Activated CD4-positive, alpha-beta T cell treated with anti-CD3 and anti-CD28 coated beads for 36 hours (primary cell): ENCODE measurements at regions not wholly inside any gene's neighbourhood (a gene's known extent, or its start where the extent isn't known, plus 50 kb on each side); places are given as distances from the start of the nearest gene placed in this dataset.
"Not testable (repeated sequence)": the region's sequence is repeated elsewhere in the genome, so short reads cannot be mapped to it uniquely, and the experiment has no call there.

Experiments
- ATAC-seq: fragments of 200-7000 bp; cut with Tn5 transposase; one replicate; pipeline ENCODE4 v1.10.0; 2021; ENCODE audit warnings: mild to moderate bottlenecking, moderate library complexity
- CTCF ChIA-PET: fragments of 350-600 bp; sonication (Branson Sonifier 250); formaldehyde crosslinking; loops from one replicate; lab custom pipeline; 2021; ENCODE audit warnings: antibody characterized with exemption; lab: Charles Lee
- POLR2A ChIA-PET: fragments of 350-600 bp; sonication (Branson Sonifier 250); formaldehyde crosslinking; loops from one replicate; lab custom pipeline; 2021; ENCODE audit warnings: antibody characterized with exemption, inconsistent platforms; lab: Charles Lee
- DNase-seq: peaks from one replicate; pipeline ENCODE4 v3.0.0-alpha.2; 2020
- H3K27ac Mint-ChIP-seq: one replicate; pipeline ENCODE4 v1.8.0; 2021; ENCODE audit warnings: mixed read lengths
- H3K27me3 Mint-ChIP-seq: one replicate; pipeline ENCODE4 v1.8.0; 2021; ENCODE audit warnings: mixed read lengths
- H3K36me3 Mint-ChIP-seq: one replicate; pipeline ENCODE4 v1.8.0; 2021; ENCODE audit warnings: low read depth, mixed read lengths
- H3K4me1 Mint-ChIP-seq: one replicate; pipeline ENCODE4 v1.8.0; 2021; ENCODE audit warnings: mixed read lengths
- H3K4me3 Mint-ChIP-seq: one replicate; pipeline ENCODE4 v1.8.0; 2021; ENCODE audit warnings: mild to moderate bottlenecking, moderate library complexity, mixed read lengths
- H3K9me3 Mint-ChIP-seq: one replicate; pipeline ENCODE4 v1.8.0; 2021; ENCODE audit warnings: low read depth, mixed read lengths
- intact Hi-C, 2 experiments: fragments of 100-400 bp; cut with DNase I in 1 of 2; cut with micrococcal nuclease in 1 of 2; formaldehyde crosslinking; loops; one replicate each; pipeline versions ENCODE4 v1.14.2 to v1.15.1; 2022 to 2024; cut with DNase I, micrococcal nuclease

DNA sequence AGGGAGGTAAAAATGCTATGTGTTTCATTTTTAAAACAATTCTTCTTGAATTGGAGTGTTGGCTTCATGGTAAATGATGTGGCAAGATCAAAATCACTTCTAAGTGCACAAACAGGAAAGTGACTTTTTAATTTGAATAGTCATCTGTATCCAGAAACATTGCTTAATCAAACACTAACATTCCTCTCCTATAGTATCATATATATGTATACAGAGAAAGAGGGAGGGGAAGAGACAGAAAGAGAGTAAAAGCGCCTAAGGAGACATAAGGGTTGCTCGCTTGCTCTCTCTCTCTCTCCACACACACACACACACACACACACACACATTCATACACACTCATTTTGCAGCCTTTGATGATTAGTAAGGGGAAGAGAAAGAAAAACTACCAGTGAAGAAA, 95.4 kb upstream of the PRDM9 start:
- intact Hi-C loops: no loop called here
- Mint-ChIP-seq H3K4me3 (no peak overlapping the region), H3K27ac (no peak overlapping the region), H3K27me3 (no peaks in the 10 kb centered on the region), H3K9me3 (peaks cover 14% of the 10 kb centered on the region), H3K4me1 (no peaks in the 10 kb centered on the region), H3K36me3 (no peaks in the 10 kb centered on the region)
- ATAC-seq (no peak), DNase-seq (no peak)
- POLR2A ChIA-PET: no interaction called here
- CTCF ChIA-PET: no interaction called here

DNA sequence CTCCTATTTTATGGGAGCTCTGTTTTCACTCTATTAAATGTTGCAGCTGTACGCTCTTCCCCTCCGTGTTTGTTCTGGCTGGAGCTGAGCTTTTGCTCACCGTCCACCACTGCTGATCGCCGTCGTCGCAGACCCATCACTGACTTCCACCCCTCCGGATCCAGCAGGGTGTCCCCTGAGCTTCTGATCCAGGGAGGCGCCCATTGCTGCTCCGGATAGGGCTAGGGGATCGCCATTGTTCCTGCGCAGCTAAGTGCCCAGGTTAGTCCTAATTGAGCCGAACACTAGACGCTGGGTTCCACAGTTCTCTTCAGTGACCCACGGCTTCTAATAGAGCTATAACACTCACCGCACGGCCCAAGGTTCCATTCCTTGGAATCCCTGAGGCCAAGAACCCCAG, 96.2 kb upstream of the PRDM9 start:
- POLR2A ChIA-PET: no interaction called here
- no peak overlapping the region for H3K4me3 Mint-ChIP-seq
- no peaks in the 10 kb centered on the region for H3K27me3 Mint-ChIP-seq
- no peaks in the 10 kb centered on the region for H3K4me1 Mint-ChIP-seq
- CTCF ChIA-PET: no interaction called here
- DNase-seq (no peak), ATAC-seq (no peak)
- no peak overlapping the region for H3K27ac Mint-ChIP-seq
- peaks cover 13% of the 10 kb centered on the region for H3K9me3 Mint-ChIP-seq
- no peaks in the 10 kb centered on the region for H3K36me3 Mint-ChIP-seq
- intact Hi-C loops: no loop called here

DNA sequence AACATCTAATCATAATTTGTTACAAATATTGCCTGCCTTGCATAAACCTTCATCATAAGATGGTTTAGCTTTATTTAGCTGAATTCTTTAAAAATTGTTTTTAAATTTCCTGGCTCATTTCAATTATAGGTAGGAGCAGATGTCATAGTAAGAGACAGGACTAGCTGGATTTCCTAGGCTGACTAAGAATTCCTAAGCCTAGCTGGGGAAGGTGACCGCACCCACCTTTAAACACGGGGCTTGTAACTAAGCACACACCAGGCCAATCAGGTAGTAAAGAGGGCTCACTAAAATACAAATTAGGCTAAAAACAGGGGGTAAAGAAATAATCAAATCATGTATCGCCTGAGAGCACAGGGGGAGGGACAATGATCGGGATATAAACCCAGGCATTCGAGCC, 96.6 kb upstream of the PRDM9 start:
- H3K27me3 Mint-ChIP-seq, H3K9me3 Mint-ChIP-seq, POLR2A ChIA-PET, CTCF ChIA-PET, H3K27ac Mint-ChIP-seq, ATAC-seq, H3K36me3 Mint-ChIP-seq, DNase-seq, H3K4me3 Mint-ChIP-seq, H3K4me1 Mint-ChIP-seq, intact Hi-C loops: not testable (repeated sequence)

DNA sequence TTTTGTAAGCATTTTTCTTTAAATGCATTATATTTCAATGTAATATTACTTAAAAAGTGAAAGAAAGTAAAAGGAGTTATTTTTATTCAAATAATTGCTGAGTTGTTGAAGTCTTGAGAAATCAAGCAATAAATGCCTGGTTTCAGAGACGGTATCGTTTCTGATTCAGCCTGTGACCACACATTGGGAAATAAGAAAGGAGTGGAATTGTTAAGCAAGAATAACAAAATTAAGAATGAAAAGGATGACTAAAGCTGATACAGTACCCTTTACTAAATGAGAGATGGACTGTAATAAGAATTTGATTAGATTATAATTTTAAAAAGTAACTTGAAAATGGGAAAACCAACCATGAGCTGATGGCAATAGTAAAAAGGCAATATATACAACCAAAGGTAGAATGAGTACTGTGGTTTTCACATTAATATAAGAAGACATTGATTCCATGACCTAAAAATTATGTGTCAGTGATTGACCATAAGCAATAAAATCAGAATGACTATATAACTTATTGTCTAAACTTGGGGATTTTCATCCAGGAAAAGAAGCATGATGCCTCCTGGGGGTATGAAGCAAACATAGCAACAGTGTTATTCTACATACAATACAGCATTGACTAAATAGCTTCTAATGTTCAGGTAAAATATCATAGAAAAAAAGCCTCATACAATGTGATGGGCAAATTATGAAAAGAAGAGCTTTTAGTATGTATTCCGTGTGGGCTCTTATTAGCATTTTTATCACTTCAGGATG, 101.9 kb upstream of the PRDM9 start:
- peaks cover 4% of the 10 kb centered on the region for H3K9me3 Mint-ChIP-seq
- H3K27me3 Mint-ChIP-seq: no peaks in the 10 kb centered on the region
- no peak overlapping the region for H3K4me3 Mint-ChIP-seq
- ChIA-PET CTCF (interaction anchor here (0.7 kb wide), 1 partner anchor 28 kb away, joined by 4 read pairs; no protein-coding TSS in a partner anchor), POLR2A (no interaction called here)
- intact Hi-C loops: no loop called here
- DNase-seq: no peak
- H3K4me1 Mint-ChIP-seq: no peaks in the 10 kb centered on the region
- no peaks in the 10 kb centered on the region for H3K36me3 Mint-ChIP-seq
- no peak overlapping the region for H3K27ac Mint-ChIP-seq
- no peak for ATAC-seq

DNA sequence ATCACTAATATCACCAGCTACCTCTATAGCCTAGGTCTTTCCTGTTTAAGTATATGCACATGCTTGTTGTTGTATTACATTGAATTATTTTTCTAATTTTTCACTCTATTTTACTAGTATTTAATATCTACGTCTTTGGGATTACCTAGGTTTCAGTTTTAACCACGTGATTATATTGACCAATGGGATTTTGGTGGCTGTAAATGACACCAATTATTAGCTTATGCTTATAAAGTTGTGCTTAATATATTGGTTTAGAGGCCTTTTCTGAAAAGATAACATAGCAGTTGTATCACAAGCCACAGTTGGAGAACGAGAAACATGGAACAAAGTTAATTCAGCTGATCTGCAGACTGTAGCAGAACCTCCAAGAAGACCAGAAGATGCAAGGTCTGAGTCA, 104.8 kb upstream of the PRDM9 start:
- peaks cover 4% of the 10 kb centered on the region for H3K9me3 Mint-ChIP-seq
- no peaks in the 10 kb centered on the region for H3K4me1 Mint-ChIP-seq
- H3K27ac Mint-ChIP-seq: no peak overlapping the region
- H3K4me3 Mint-ChIP-seq: no peak overlapping the region
- CTCF ChIA-PET: no interaction called here
- H3K27me3 Mint-ChIP-seq: no peaks in the 10 kb centered on the region
- POLR2A ChIA-PET: no interaction called here
- ATAC-seq (no peak), DNase-seq (no peak)
- H3K36me3 Mint-ChIP-seq: no peaks in the 10 kb centered on the region
- intact Hi-C loops: no loop called here

DNA sequence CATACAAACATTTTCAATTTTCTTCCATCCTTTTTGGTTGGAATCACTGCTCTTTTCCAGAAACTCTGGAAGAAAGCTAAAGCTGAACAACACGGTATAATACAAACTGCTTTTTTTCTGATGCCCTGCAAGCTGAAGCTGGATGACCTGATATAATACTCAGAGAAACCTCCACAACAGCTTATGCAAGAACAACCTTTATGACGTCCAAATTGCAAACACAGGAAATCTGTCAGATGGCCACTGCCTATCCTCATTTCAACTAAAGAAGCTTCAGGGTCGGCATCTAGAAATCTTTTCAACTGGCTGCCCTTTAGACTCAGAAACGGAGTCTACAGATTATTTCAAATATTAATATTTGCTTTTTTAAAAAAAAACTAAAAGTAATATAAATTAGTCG, 106.5 kb upstream of the PRDM9 start:
- H3K4me3 Mint-ChIP-seq: no peak overlapping the region
- DNase-seq (no peak), ATAC-seq (no peak)
- ChIA-PET CTCF (no interaction called here), POLR2A (no interaction called here)
- intact Hi-C loops: no loop called here
- H3K27ac Mint-ChIP-seq: no peak overlapping the region
- H3K27me3 Mint-ChIP-seq: no peaks in the 10 kb centered on the region
- H3K4me1 Mint-ChIP-seq: no peaks in the 10 kb centered on the region
- H3K36me3 Mint-ChIP-seq: no peaks in the 10 kb centered on the region
- H3K9me3 Mint-ChIP-seq: peaks cover 3% of the 10 kb centered on the region

DNA sequence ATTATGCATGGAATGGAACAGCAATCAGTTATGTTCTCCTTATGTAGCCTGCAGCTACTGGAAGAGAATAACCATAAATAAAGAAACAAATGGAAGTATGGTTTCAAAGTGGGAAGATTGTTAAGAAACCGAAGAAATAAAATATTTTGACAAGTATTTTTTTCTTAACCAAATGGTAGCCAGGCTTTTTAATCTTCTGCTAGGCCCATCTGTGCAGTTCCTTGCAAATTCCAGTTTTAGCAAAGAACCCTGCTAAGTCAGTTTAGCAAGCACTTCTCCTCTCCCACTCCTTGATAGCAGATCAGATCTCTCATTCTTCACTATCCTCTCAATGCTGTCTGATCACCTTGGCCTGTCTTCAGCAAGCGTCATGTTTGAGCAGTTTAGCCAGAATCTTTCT, 111.1 kb upstream of the PRDM9 start:
- Mint-ChIP-seq H3K4me1 (no peaks in the 10 kb centered on the region), H3K9me3 (peaks cover 7% of the 10 kb centered on the region)

DNA sequence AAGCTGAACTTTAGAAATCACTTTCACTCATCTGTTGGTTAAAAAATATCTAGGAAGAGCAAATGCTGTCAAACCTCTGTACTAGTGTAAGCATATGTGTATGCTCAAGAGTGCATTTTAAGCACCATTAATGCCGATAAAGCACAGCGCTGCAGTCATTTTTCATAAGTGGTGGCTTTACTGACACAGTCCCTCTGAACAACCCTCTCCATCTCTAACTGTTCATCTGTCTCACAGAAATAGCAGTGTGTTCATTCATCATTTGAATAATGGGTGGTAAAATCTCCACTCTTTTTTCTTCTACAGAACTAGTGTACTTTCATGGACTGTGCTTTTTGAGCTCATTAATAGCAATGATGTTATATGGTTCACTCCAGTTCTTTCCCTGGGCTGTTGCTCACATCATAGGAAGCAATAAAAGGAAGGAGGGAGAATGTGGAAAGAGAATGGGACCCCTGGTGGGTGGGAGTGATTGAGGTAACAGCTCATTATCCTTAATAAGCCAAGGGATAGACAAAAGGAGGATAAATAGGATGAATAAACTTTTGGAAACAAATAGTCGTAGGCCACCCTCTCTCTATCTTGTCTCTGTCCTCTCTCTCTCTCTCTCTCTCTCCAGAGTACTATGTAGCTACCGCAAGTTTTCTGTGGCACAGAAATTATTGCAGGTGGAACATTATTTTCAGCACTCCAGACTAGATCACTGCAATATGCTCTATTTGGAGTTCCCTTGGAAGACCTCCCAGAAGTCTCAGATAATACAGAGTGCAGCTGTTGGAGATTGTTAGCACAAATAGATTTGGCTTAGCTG, 117.9 kb upstream of the PRDM9 start:
- ChIA-PET POLR2A (no interaction called here), CTCF (no interaction called here)
- no peaks in the 10 kb centered on the region for H3K4me1 Mint-ChIP-seq
- peaks cover 3% of the 10 kb centered on the region for H3K9me3 Mint-ChIP-seq
- intact Hi-C loops: no loop called here
- ATAC-seq: no peak
- DNase-seq: no peak
- no peaks in the 10 kb centered on the region for H3K27me3 Mint-ChIP-seq
- no peaks in the 10 kb centered on the region for H3K36me3 Mint-ChIP-seq
- H3K4me3 Mint-ChIP-seq: no peak overlapping the region
- H3K27ac Mint-ChIP-seq: no peak overlapping the region

More for the DNA sequence above, 111.1 kb upstream of the PRDM9 start:
- DNase-seq (no peak), ATAC-seq (no peak)
- ChIA-PET CTCF (no interaction called here), POLR2A (no interaction called here)
- Mint-ChIP-seq H3K27me3 (no peaks in the 10 kb centered on the region), H3K27ac (no peak overlapping the region), H3K36me3 (no peaks in the 10 kb centered on the region), H3K4me3 (no peak overlapping the region)
- intact Hi-C loops: no loop called here

DNA sequence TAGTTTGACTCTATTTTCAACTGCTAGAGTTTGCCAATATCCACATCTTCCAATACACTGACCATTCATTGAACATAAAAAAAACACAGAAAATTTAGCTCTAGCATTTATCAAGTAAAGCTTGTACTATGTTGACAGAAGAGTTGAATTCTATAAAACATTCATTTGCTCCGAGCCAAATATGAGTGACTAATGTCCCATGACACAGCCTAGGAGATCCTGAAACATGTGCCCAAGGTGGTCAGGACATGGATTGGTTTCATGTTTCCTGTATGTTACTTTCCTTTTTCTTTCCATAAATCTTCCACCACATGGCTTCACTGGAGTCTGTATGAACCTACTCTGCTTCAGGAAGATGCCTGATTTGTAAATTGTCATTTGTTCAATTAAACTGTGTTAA, 122.4 kb upstream of the PRDM9 start:
- no peak for ATAC-seq
- intact Hi-C loops: no loop called here
- peaks cover 13% of the 10 kb centered on the region for H3K9me3 Mint-ChIP-seq
- no peaks in the 10 kb centered on the region for H3K4me1 Mint-ChIP-seq
- no peak overlapping the region for H3K4me3 Mint-ChIP-seq
- no peak overlapping the region for H3K27ac Mint-ChIP-seq
- DNase-seq: no peak
- CTCF ChIA-PET: interaction anchor here (0.6 kb wide), 1 partner anchor 63 kb away, joined by 3 read pairs; no protein-coding TSS in a partner anchor
- POLR2A ChIA-PET: no interaction called here
- no peaks in the 10 kb centered on the region for H3K36me3 Mint-ChIP-seq
- no peaks in the 10 kb centered on the region for H3K27me3 Mint-ChIP-seq

DNA sequence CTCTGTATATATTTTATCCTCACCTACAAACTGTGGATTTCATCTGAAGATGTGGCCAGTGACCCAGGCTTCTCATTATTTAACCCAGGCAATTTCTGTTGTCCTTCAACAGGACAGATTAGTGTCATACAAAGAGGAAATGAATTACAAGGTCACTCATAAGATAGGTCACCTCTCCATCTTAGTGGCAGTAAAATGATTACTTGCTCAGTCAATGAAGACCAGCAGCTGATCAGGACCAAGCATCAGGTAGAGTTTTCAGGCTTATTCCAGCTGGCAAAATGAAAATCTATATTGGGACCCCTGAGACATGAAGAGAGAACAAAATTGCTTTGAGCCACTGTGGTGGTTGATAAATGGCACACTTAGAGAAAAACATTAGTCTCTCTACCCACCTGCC, 135.2 kb upstream of the PRDM9 start:
- CTCF ChIA-PET: no interaction called here
- no peaks in the 10 kb centered on the region for H3K36me3 Mint-ChIP-seq
- H3K27ac Mint-ChIP-seq: no peak overlapping the region
- H3K4me1 Mint-ChIP-seq: no peaks in the 10 kb centered on the region
- DNase-seq (no peak), ATAC-seq (no peak)
- no peak overlapping the region for H3K4me3 Mint-ChIP-seq
- POLR2A ChIA-PET: no interaction called here
- peaks cover 11% of the 10 kb centered on the region for H3K9me3 Mint-ChIP-seq
- intact Hi-C loops: no loop called here
- H3K27me3 Mint-ChIP-seq: no peaks in the 10 kb centered on the region

DNA sequence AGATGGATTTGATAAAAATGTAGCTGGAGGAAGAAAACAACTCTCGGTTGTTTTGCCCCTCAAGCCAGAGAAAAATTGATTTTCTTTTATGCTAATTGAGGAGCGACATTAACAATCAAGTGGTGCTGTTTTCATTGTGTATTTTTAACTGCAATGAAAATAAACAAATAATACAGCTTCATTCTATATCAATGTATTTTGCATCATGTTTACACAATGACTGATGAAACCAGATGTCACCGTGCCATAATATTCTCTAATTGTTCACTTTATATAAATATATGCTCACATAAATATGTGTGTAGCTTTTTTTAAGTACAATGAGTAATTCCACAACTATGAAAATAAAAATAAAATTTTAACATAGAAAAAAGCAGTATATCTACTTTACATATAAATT, 139.0 kb upstream of the PRDM9 start:
- no peaks in the 10 kb centered on the region for H3K4me1 Mint-ChIP-seq
- no peak overlapping the region for H3K4me3 Mint-ChIP-seq
- DNase-seq (no peak), ATAC-seq (no peak)
- POLR2A ChIA-PET: no interaction called here
- peaks cover 7% of the 10 kb centered on the region for H3K9me3 Mint-ChIP-seq
- intact Hi-C loops: no loop called here
- no peak overlapping the region for H3K27ac Mint-ChIP-seq
- H3K27me3 Mint-ChIP-seq: no peaks in the 10 kb centered on the region
- no peaks in the 10 kb centered on the region for H3K36me3 Mint-ChIP-seq
- CTCF ChIA-PET: no interaction called here

DNA sequence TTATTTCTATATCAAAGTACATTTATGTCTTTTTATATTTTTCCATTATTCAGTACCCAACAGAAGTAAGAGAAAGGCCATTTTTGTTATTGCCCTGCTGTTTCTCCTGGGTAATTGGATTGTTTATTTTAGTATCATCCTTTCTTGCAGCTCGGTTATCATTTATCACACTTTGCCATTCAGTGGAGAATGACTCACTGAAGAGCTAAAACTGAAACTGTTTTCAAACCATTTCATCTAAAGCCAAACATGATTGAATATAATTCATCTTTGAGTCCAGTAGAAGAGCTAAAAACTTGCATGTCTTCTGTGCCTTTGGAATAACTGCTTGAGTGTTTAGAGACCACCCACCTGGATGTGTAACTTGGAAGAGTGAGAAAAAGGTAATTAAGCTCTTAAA, 139.5 kb upstream of the PRDM9 start:
- H3K27me3 Mint-ChIP-seq: no peaks in the 10 kb centered on the region
- intact Hi-C loops: no loop called here

More for the DNA sequence above, 139.5 kb upstream of the PRDM9 start:
- no peaks in the 10 kb centered on the region for H3K36me3 Mint-ChIP-seq
- no peak overlapping the region for H3K4me3 Mint-ChIP-seq
- H3K4me1 Mint-ChIP-seq: no peaks in the 10 kb centered on the region
- H3K27ac Mint-ChIP-seq: no peak overlapping the region
- peaks cover 7% of the 10 kb centered on the region for H3K9me3 Mint-ChIP-seq
- DNase-seq (no peak), ATAC-seq (no peak)
- CTCF ChIA-PET: no interaction called here
- POLR2A ChIA-PET: no interaction called here
